ENCODE measurements at regions not wholly inside any gene's neighbourhood (a gene's known extent, or its start where the extent isn't known, plus 50 kb on each side); places are given as distances from the start of the nearest gene placed in this dataset.

DNA sequence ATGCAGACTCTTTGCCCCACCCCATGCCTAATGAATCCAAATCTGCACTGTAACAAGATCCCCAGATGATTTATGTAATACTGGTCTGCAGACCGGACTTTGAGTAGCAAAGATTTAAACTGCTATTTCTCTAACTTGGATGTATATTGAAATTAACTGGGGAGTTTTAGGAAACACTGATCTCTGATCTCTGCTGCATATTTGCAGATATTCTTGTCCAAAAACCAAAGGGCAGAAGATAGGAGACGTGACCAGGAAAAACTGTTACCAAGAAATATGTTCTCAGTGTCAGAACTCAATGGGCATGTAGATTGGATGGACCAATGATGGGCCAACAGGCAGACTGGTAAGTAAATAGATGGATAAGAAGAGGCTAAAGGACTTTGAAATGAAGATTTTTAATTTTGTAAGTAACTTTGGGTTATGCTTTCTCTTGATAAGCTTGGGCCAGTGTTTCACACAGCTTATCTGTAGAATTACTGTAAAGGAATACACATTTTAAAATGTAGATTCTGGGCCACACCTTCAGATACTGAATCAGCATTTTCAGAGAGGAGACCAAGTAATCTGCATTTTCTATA is 64.5 kb upstream of the TP63 start:
- H3K27ac ChIP-seq = no peak overlapping the region
- no peak for TF ChIP-seq ZFX (IDR thresholded peaks at IDR 0.05)
- TF ChIP-seq, protein P1, sequence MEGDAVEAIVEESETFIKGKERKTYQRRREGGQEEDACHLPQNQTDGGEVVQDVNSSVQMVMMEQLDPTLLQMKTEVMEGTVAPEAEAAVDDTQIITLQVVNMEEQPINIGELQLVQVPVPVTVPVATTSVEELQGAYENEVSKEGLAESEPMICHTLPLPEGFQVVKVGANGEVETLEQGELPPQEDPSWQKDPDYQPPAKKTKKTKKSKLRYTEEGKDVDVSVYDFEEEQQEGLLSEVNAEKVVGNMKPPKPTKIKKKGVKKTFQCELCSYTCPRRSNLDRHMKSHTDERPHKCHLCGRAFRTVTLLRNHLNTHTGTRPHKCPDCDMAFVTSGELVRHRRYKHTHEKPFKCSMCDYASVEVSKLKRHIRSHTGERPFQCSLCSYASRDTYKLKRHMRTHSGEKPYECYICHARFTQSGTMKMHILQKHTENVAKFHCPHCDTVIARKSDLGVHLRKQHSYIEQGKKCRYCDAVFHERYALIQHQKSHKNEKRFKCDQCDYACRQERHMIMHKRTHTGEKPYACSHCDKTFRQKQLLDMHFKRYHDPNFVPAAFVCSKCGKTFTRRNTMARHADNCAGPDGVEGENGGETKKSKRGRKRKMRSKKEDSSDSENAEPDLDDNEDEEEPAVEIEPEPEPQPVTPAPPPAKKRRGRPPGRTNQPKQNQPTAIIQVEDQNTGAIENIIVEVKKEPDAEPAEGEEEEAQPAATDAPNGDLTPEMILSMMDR (conservative IDR thresholded peaks at IDR 0.05) = no peak

DNA sequence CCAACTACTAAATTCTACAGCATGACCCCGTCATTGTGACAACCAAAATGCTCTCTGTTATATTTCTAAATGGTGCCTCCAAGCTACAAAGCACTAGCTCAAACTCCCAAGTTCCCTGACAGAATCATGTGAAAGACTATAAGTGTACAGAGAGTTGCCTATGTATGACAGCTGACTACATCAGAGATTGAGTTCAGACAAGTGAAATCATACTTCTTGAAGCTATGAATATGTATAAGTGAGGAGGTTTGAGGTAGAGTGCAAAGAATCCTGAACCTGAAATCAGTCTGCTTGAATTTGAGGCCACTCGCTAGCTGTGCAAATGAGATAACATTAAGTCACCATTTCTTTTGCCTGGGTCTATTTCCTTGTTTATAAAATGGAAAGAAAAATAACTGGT is 63.9 kb upstream of the TP63 start:
- H3K27ac ChIP-seq = no peak overlapping the region
- TF ChIP-seq, protein P1 (conservative IDR thresholded peaks at IDR 0.05) = no peak
- no peak for TF ChIP-seq ZFX (IDR thresholded peaks at IDR 0.05)

DNA sequence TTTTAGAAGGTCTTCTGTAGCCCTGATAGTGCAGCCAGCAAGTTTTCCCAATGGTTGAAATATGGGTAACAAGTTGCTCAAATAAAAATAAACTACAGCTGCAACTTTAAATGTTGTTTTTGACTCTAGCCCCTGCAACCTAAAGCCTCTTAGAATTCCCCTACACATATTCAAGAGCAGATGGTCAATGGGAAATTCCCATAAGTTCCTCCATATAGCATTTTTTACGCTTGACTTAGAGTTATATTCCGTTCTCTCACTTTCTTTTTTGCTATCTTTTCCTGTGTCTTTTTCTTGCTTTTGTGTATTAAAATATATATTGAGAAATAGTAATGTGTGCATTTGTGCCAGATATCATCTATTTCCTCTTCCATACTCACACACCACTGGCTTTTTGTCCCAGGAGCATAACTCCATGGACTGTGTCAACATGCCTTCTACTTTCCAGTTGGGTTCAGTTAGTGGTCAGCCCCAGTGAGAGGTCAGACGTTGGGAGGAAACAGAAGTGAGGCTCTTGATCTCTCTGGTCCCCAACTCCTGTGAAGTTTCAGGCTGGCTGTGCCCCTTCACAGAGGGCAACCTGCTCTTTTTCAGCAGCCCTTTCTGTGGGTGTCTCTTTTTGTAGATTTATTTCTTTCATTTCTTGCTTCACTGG is 63.3 kb upstream of the TP63 start:
- no peak overlapping the region for H3K27ac ChIP-seq
- TF ChIP-seq, protein P1 (conservative IDR thresholded peaks at IDR 0.05) = no peak
- TF ChIP-seq ZFX (IDR thresholded peaks at IDR 0.05) = no peak

DNA sequence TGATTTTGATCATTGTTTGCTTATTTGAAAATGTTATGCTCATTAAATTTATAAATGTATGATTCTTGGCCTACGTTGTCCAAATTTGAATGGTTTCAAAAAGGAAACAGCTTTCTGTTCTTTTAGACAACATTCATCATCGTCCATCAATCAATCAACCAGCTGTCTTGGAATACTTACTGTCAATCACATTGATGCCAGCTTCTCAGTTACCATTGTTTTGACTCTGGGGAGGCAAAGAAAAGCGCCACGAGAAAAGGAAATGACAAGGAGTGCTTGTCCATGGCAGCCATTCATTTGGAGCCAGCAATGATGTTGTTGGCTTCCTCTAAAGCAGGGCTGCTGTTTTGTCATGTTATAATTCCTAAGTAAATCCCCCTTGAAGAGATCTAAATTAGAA is 62.2 kb upstream of the TP63 start:
- no peak for TF ChIP-seq ZFX (IDR thresholded peaks at IDR 0.05)
- TF ChIP-seq, protein P1 (conservative IDR thresholded peaks at IDR 0.05) = no peak
- no peak overlapping the region for H3K27ac ChIP-seq

DNA sequence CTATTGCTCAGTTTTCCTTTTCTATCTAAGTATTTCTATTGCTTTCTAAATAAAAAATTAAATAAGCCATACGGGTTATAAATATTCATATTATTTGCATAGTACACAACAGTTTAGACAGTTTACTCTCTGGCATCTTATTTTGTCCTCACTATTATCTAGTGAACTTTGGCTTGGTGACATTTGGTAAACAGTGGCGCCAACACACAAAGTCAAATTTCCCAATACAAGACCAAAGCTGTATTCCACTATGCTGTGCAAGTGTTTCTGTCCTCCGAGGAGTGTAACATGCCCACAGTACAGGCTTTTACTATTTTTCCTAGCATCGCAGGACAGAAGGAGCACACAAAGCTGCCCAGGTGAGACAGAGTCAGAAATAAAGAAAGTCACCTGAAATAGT is 61.7 kb upstream of the TP63 start:
- no peak overlapping the region for H3K27ac ChIP-seq
- TF ChIP-seq, protein P1 (conservative IDR thresholded peaks at IDR 0.05) = no peak
- TF ChIP-seq ZFX (IDR thresholded peaks at IDR 0.05) = no peak

DNA sequence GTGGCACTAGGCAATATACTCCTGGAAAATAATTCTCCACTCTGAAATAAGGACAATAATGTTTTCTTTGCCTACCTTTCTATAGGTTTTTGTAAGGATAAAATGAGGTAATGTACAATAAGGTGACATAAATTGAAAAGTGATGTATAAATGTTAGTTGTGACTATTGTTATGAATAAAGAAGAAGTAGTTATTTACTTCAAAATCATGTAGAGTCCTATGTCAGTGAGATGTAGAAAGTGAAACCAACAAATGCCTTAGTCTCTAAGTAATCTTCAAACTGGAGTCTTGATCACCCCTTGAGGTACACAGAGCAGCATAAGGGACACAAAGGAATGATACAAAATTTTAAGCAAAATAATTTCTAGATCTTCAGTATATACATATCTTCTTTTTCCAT is 60.3 kb upstream of the TP63 start:
- TF ChIP-seq, protein P1 (conservative IDR thresholded peaks at IDR 0.05) = no peak
- TF ChIP-seq ZFX (IDR thresholded peaks at IDR 0.05) = no peak
- H3K27ac ChIP-seq = no peak overlapping the region

DNA sequence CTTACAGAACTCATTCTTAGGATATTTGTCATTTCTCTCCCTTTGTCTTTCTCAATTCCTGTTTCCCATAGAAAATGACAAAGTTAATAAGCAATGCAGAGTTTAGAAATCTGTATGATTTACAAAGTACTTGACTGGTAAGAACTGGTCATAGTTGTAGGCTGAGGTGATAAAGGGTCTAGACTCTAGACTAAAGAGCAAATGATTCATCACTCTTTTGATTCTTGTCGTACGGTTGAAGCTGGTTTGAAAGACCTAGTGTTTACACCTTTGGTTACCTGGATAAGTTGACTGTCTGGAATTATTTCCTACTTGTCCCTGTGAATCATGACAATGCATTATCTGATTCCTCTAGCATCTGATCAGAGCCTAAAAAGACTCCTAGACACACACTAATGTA is 58.9 kb upstream of the TP63 start:
- H3K27ac ChIP-seq = no peak overlapping the region
- TF ChIP-seq, protein P1 (conservative IDR thresholded peaks at IDR 0.05) = no peak
- no peak for TF ChIP-seq ZFX (IDR thresholded peaks at IDR 0.05)

Data from C4-2B (cell line).